Medulla oblongata (tissue), 1 donor: ENCODE measurements at regions not wholly inside any gene's neighbourhood (a gene's known extent, or its start where the extent isn't known, plus 50 kb on each side); places are given as distances from the start of the nearest gene placed in this dataset.
A peak's percentile ranks its signal among the peaks of the same experiment; 100 is the strongest.
"Not testable (repeated sequence)": the region's sequence is repeated elsewhere in the genome, so short reads cannot be mapped to it uniquely, and the experiment has no call there.

ENCODE experiments used
- DNase-seq: peaks from one replicate; pipeline ENCODE4 v3.0.0-alpha.2; 2015; ENCODE audit errors: extremely low spot score

GRCh38 chr12:115811045-115811444, 466.4 kb downstream of the MED13L start:
- DNase-seq, result no peak

DNA sequence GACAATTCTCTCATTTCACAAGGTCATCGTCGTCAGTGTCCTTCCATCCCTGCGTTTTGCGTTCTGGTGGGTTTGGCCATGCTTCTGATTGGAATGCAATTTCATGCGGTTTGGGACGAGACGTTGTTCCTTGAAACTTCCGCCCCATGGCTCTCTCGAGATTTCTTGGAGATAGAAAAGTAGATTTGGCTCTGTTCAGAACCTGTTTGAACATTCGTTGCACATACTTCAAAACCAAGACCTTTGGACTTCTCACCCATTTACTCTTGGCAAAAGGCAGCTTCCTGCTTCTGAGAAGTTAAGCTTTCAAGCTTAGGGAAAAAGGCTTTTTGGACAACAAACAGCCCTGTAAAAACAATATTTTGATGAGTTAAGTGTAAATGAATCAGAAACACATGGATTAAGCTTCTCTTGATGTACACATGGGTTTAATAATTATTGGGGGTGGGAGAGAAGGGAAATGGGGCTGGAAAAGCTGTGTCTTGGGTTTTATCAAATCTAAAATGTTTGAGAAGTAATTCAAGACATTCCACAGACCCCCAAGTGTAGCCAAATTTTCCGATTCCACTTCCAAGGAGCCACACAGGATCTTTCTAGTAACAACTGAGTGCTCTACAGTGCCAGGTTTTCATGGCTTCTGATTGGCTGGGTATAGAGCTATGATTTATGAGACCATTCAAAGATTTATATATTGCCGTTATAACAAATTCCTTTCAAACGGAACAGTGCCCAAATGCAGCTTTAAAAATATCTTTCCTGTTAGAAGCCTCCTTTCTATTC, 467.2 kb downstream of the MED13L start:
- DNase-seq, result no peak

GRCh38 chr12:115806000-115806399, 471.5 kb downstream of the MED13L start:
- DNase-seq, result no peak

DNA sequence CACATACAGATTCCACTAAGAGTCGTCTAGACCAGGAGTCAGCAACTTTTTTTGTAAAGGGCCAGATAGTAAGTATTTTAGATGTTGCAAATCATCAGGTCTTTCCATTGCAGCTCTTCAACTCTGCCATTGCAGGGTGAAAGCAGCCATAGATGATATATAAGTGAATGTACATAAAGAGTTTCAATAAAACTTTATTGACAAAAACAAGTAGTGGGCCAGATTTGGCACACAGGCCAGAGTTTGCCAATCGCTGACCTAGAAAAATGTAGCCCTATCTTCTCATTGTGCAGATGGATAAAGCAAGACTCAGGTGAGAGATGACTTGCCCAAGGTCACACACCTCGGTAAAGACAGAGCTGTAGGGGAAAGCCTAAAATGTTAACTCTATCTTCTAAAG, 474.7 kb downstream of the MED13L start:
- no peak for DNase-seq

DNA sequence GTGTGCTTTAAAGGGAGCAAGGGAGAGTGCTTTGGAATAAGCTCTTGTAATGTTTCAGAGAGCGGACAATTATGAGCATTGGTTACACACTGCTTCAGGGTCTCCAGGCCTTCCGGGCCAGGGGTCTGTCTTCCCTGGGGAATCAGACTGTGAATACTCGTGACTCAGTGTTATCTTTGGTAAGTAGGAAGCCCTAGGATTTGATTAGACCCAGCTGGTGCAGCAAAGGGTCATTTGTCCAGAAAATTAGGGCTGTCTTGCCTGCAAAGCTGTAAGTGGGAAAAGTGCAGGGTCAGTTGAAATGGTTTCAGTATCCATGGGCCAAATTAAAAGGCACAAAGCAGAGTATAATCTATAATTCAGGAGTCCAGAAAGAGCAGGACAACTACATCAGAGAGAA, 475.6 kb downstream of the MED13L start:
- DNase-seq, result no peak

DNA sequence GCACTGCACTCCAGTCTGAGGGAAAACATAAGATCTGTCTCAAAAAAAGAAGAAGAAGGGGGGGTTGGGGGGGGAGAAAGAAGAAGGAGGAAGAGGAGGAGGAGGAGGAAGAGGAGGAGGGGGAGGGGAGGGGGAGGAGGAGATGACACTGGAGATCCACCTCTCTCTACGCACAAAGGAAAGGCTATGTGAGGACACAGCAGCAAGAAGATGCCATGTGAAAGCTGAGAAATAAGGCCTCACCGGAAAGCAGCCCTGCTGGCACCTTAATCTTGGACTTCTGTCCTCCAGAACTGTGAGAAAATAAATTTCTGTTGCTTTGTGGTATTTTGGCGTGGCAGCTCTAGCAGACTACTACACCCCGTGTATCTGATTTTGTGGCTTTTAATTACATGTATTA, 477.9 kb downstream of the MED13L start:
- DNase-seq, result no peak

DNA sequence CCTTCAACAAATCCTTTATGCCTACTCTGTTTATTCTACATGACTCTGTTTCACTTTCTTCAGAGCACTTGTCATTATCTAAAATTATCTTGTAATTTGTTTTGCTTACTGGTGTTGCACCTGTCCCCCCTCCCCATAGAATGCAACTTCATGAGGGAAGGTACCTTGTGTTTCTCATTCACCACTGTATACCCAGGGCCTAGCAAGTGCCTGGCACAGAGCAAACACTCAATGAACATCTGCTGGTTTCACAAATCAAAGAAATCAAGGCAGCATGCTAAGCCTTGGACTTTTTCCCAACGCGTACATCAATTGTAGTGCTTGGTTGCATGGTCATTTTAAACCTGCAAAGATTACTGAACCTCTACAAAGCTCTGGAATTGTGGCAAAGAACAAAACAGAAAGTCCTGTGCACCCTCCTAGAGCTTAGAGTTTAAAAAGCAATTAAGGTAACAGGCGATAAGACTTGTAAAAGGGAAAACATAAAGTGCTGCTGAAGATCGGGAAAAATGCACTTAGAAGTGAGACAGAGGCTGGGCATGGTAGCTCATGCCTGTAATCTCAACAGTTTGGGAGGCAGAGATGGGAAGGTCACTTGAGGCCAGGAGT, 479.1 kb downstream of the MED13L start:
- no peak for DNase-seq

DNA sequence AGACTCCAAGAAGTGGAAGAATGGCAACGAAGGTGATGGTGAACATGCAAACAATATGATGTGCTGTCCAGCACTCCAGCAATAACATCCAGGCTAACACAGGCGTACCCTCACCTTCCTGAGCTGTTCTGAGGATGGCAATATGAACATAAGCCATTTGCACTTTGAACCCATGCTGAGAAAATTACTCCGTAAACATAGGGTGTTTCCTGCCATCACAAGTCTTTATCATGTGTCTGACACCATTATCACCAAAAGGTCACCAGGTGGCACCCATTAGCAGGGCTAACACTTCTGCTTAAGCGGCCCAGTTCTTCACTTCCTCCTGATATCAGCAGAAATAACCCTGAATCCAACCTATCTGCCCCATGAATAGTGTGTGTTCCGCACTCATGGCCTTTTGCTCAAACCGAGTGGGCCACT, 482.8 kb downstream of the MED13L start:
- peak; percentile 5 for DNase-seq

- no peak for DNase-seq
These were observed 486.2 kb downstream of the MED13L start for GRCh38 chr12:115791331-115791730.

- no peak for DNase-seq
These were observed 487.0 kb downstream of the MED13L start for GRCh38 chr12:115790526-115790925.

GRCh38 chr12:115786490-115786889, 491.0 kb downstream of the MED13L start:
- not testable (repeated sequence) for DNase-seq

- no peak for DNase-seq
These were observed 491.9 kb downstream of the MED13L start for GRCh38 chr12:115785548-115785947.

- no peak for DNase-seq
These were observed 501.1 kb downstream of the MED13L start for GRCh38 chr12:115776399-115776798.

GRCh38 chr12:115774148-115774895, 503.2 kb downstream of the MED13L start:
- no peak for DNase-seq

DNA sequence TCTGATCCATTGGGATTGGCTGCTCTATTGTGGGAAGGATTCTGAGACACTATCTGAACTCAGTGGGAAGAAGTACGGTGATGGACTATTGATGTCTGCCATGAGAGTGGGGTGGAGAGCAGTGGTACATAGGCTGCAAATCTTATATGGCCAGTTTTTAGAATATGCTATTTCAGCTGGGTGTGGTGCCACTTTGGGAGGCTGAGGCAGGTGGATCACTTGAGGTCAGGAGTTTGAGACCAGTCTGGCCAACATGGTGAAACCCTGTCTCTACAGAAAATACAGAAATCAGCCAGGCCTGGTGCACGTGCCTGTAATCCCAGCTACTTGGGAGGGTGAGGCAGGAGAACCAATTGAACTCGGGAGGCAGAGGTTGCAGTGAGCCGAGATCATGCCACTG, 505.9 kb downstream of the MED13L start:
- no peak for DNase-seq

- DNase-seq, result no peak
These were observed 506.4 kb downstream of the MED13L start for GRCh38 chr12:115771065-115771464.

DNA sequence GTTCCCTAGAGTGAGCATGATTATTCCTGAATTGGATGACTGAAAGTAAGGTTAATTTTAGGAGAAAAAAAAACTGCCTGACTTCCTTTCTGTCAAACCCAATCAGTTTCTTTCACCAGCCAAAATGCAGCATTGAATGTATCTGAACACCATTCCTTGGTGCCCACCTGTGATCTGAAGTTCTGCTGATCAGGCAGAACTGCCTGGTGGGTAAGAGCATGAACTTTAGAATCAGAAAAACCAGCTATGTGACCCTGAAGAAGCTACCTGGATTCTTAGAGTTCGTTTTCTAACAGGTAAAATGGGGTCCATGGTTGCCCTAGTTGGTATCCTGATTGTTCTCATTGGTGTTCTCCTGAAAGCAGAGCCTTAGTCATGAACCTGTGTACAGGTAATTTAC, 506.9 kb downstream of the MED13L start:
- DNase-seq, result no peak

DNA sequence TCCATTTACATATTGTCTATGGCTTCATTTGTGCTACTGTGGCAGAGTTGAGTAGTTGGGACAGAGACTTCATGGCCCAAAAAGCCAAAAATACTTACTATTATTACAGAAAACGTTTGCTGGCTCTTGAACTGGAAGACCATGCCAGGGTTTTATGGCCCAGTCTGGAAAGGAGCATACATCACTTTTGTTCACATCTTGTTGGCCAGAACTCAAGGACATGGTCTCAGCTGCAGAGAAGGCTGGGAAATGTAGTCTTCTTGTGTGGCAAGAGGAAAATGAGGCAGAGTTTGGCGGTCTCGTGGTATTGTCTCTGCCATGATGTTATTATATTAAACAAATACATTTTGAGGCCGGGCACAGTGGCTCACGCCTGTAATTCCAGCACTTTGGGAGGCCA, 509.6 kb downstream of the MED13L start:
- no peak for DNase-seq

DNA sequence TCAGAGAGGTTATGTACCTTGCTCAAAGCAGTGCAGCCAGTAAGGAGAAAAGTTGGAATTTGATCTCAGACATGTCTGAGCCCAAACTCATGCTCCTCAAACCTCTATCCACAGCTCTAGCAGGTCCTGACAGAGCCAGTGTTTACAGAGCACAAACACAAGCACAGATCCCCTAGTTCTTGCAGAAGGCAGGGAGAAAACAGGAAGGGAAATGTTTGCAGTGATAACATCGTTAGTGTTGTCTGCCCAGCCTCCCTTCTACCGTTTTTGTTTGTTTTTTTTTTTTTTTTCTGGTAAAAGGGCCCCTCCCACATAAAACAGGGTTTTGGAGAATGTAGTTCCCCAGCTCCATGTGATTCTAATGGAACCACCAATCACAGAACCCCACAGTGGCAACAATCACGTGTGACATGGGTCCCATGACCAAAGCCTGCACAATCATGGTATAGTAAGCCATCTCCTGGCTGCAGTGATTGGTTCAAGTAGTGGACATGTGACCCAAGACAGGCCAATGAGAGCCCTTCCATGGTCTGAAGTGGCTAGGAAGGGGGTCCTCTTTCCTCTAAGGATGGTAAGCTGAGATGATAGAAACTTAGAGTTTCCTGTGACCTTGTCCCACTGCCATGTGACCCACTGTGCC, 513.4 kb downstream of the MED13L start:
- DNase-seq, result no peak

GRCh38 chr12:115763376-115763775, 514.1 kb downstream of the MED13L start:
- no peak for DNase-seq

GRCh38 chr12:115762936-115763335, 514.6 kb downstream of the MED13L start:
- no peak for DNase-seq

DNA sequence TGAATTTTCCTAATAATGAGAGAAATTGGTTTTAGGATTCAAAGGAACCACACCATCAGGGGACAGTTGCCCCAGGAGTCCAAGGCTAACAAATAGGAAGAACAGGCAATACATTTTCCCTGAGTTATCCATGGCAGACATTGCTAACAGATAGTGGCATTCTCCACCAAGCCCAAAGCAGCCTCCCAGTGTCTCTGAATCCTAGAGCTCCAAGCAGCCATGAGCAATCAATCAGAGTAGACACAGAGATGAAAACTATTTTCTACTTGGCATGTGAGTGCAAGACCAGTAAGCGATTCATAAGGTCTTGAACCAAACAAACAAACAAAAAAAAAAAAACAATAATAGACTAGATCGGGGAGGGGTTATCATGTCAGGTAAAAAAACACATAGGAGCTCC, 515.7 kb downstream of the MED13L start:
- DNase-seq, result no peak
